GM21447 (cell line): ENCODE measurements at regions not wholly inside any gene's neighbourhood (a gene's known extent, or its start where the extent isn't known, plus 50 kb on each side); places are given as distances from the start of the nearest gene placed in this dataset.
"Not testable (repeated sequence)": the region's sequence is repeated elsewhere in the genome, so short reads cannot be mapped to it uniquely, and the experiment has no call there.

Source experiments
- ATAC-seq: cut with Tn5 transposase; IDR thresholded peaks from one replicate; pipeline ENCODE4 v1.9.1; 2021; ENCODE audit not compliant: unreplicated experiment

GRCh38 chr2:90216801-90217200 is 1525.3 kb downstream of the RPIA start:
- not testable (repeated sequence) for ATAC-seq

GRCh38 chr2:90218534-90218933 is 1527.1 kb downstream of the RPIA start:
- ATAC-seq: not testable (repeated sequence)

GRCh38 chr2:90220623-90221299 is 1529.3 kb downstream of the RPIA start:
- not testable (repeated sequence) for ATAC-seq

GRCh38 chr2:90221300-90221651 is 1529.8 kb downstream of the RPIA start:
- no peak for ATAC-seq

GRCh38 chr2:90224767-90225166 is 1533.3 kb downstream of the RPIA start:
- ATAC-seq: not testable (repeated sequence)

GRCh38 chr2:90226465-90227072 is 1535.1 kb downstream of the RPIA start:
- not testable (repeated sequence) for ATAC-seq

GRCh38 chr2:90231199-90231598 is 1539.7 kb downstream of the RPIA start:
- not testable (repeated sequence) for ATAC-seq

- not testable (repeated sequence) for ATAC-seq
Observed at GRCh38 chr2:90235452-90235851, 1544.0 kb downstream of the RPIA start.

- not testable (repeated sequence) for ATAC-seq
Observed at GRCh38 chr2:90237923-90238361, 1546.5 kb downstream of the RPIA start.

GRCh38 chr2:90238505-90239230 is 1547.2 kb downstream of the RPIA start:
- ATAC-seq: not testable (repeated sequence)

- not testable (repeated sequence) for ATAC-seq
Observed at GRCh38 chr2:90239769-90240168, 1548.3 kb downstream of the RPIA start.

- not testable (repeated sequence) for ATAC-seq
Observed at GRCh38 chr2:90244902-90245765, 1553.7 kb downstream of the RPIA start.

GRCh38 chr2:90248400-90248799 is 1556.9 kb downstream of the RPIA start:
- ATAC-seq: not testable (repeated sequence)

- not testable (repeated sequence) for ATAC-seq
Observed at GRCh38 chr2:90250350-90250749, 1558.9 kb downstream of the RPIA start.

GRCh38 chr2:90251576-90251975 is 1560.1 kb downstream of the RPIA start:
- not testable (repeated sequence) for ATAC-seq

- not testable (repeated sequence) for ATAC-seq
Observed at GRCh38 chr2:90253306-90253705, 1561.8 kb downstream of the RPIA start.

GRCh38 chr2:90266888-90267287 is 1575.4 kb downstream of the RPIA start:
- not testable (repeated sequence) for ATAC-seq

- not testable (repeated sequence) for ATAC-seq
Observed at GRCh38 chr2:90287751-90288150, 1596.3 kb downstream of the RPIA start.

GRCh38 chr2:90288396-90288795 is 1596.9 kb downstream of the RPIA start:
- not testable (repeated sequence) for ATAC-seq

- not testable (repeated sequence) for ATAC-seq
Observed at GRCh38 chr2:90289291-90289980, 1598.0 kb downstream of the RPIA start.
